Activated naive CD4-positive, alpha-beta T cell treated with anti-CD3 and anti-CD28 coated beads, Interleukin-2, amount 10 ng/mL, durations not matched to agents 7 days and 5 days (primary cell): ENCODE measurements at regions not wholly inside any gene's neighbourhood (a gene's known extent, or its start where the extent isn't known, plus 50 kb on each side); places are given as distances from the start of the nearest gene placed in this dataset.

ENCODE experiments used
- CTCF ChIA-PET: fragments of 350-600 bp; sonication (Branson Sonifier 250); formaldehyde crosslinking; loops from one replicate; lab custom pipeline; 2021; ENCODE audit warnings: antibody characterized with exemption; lab: Charles Lee
- DNase-seq: peaks from one replicate; pipeline ENCODE4 v3.0.0-alpha.2; 2020
- H3K27ac Mint-ChIP-seq: one replicate; pipeline ENCODE4 v1.8.0; 2021; ENCODE audit warnings: mild to moderate bottlenecking, moderate library complexity, mixed read lengths
- H3K27me3 Mint-ChIP-seq: one replicate; pipeline ENCODE4 v1.8.0; 2021; ENCODE audit warnings: mild to moderate bottlenecking, mixed read lengths
- H3K36me3 Mint-ChIP-seq: one replicate; pipeline ENCODE4 v1.8.0; 2021; ENCODE audit warnings: mixed read lengths
- H3K4me1 Mint-ChIP-seq: one replicate; pipeline ENCODE4 v1.8.0; 2021; ENCODE audit warnings: mixed read lengths
- H3K4me3 Mint-ChIP-seq: one replicate; pipeline ENCODE4 v1.8.0; 2021; ENCODE audit warnings: mild to moderate bottlenecking, moderate library complexity, mixed read lengths
- H3K9me3 Mint-ChIP-seq: one replicate; pipeline ENCODE4 v1.8.0; 2021; ENCODE audit warnings: mixed read lengths

- DNase-seq, result no peak
- H3K36me3 Mint-ChIP-seq, result no peaks in the 10 kb centered on the region
- H3K27ac Mint-ChIP-seq, result no peak overlapping the region
- peaks cover 7% of the 10 kb centered on the region for H3K9me3 Mint-ChIP-seq
- H3K4me1 Mint-ChIP-seq, result no peaks in the 10 kb centered on the region
- no peaks in the 10 kb centered on the region for H3K27me3 Mint-ChIP-seq
- CTCF ChIA-PET, result no interaction called here
- H3K4me3 Mint-ChIP-seq, result no peak overlapping the region
These were observed 55.4 kb upstream of the RNF180 start for GRCh38 chr5:64110222-64110621.

- H3K4me1 Mint-ChIP-seq, result no peaks in the 10 kb centered on the region
- no peak overlapping the region for H3K4me3 Mint-ChIP-seq
- H3K9me3 Mint-ChIP-seq, result peaks cover 9% of the 10 kb centered on the region
- H3K27ac Mint-ChIP-seq, result no peak overlapping the region
- CTCF ChIA-PET, result no interaction called here
- H3K36me3 Mint-ChIP-seq, result no peaks in the 10 kb centered on the region
- DNase-seq, result no peak
- H3K27me3 Mint-ChIP-seq, result no peaks in the 10 kb centered on the region
These were observed 57.0 kb upstream of the RNF180 start for GRCh38 chr5:64108674-64109073.

- no peak overlapping the region for H3K4me3 Mint-ChIP-seq
- H3K27ac Mint-ChIP-seq, result no peak overlapping the region
- no peaks in the 10 kb centered on the region for H3K4me1 Mint-ChIP-seq
- CTCF ChIA-PET, result no interaction called here
- H3K36me3 Mint-ChIP-seq, result no peaks in the 10 kb centered on the region
- DNase-seq, result no peak
- H3K27me3 Mint-ChIP-seq, result no peaks in the 10 kb centered on the region
- peaks cover 6% of the 10 kb centered on the region for H3K9me3 Mint-ChIP-seq
These were observed 65.4 kb upstream of the RNF180 start for GRCh38 chr5:64100203-64100602.

GRCh38 chr5:64096771-64097170 is 68.9 kb upstream of the RNF180 start:
- Mint-ChIP-seq H3K4me1 (no peaks in the 10 kb centered on the region), H3K9me3 (peaks cover 5% of the 10 kb centered on the region), H3K27ac (no peak overlapping the region), H3K4me3 (no peak overlapping the region), H3K27me3 (no peaks in the 10 kb centered on the region), H3K36me3 (no peaks in the 10 kb centered on the region)
- CTCF ChIA-PET, result no interaction called here
- DNase-seq, result no peak

- H3K4me1 Mint-ChIP-seq, result no peaks in the 10 kb centered on the region
- DNase-seq, result no peak
- H3K36me3 Mint-ChIP-seq, result no peaks in the 10 kb centered on the region
- H3K27me3 Mint-ChIP-seq, result no peaks in the 10 kb centered on the region
- CTCF ChIA-PET, result no interaction called here
- H3K9me3 Mint-ChIP-seq, result no peaks in the 10 kb centered on the region
- no peak overlapping the region for H3K27ac Mint-ChIP-seq
- H3K4me3 Mint-ChIP-seq, result no peak overlapping the region
These were observed 88.1 kb upstream of the RNF180 start for GRCh38 chr5:64077589-64077988.

GRCh38 chr5:64074533-64074932 is 91.1 kb upstream of the RNF180 start:
- Mint-ChIP-seq H3K4me3 (no peak overlapping the region), H3K9me3 (no peaks in the 10 kb centered on the region), H3K27ac (no peak overlapping the region), H3K4me1 (no peaks in the 10 kb centered on the region), H3K27me3 (no peaks in the 10 kb centered on the region), H3K36me3 (no peaks in the 10 kb centered on the region)
- CTCF ChIA-PET, result no interaction called here
- no peak for DNase-seq

- no peak overlapping the region for H3K4me3 Mint-ChIP-seq
- DNase-seq, result no peak
- CTCF ChIA-PET, result no interaction called here
- no peaks in the 10 kb centered on the region for H3K9me3 Mint-ChIP-seq
- no peaks in the 10 kb centered on the region for H3K36me3 Mint-ChIP-seq
- no peaks in the 10 kb centered on the region for H3K27me3 Mint-ChIP-seq
- H3K4me1 Mint-ChIP-seq, result no peaks in the 10 kb centered on the region
- H3K27ac Mint-ChIP-seq, result no peak overlapping the region
These were observed 96.2 kb upstream of the RNF180 start for GRCh38 chr5:64069486-64069885.

- Mint-ChIP-seq H3K36me3 (no peaks in the 10 kb centered on the region), H3K4me1 (no peaks in the 10 kb centered on the region), H3K9me3 (peaks cover 11% of the 10 kb centered on the region), H3K4me3 (no peak overlapping the region), H3K27me3 (no peaks in the 10 kb centered on the region), H3K27ac (no peak overlapping the region)
- DNase-seq, result no peak
- CTCF ChIA-PET, result interaction anchor here (0.6 kb wide), 1 partner anchor 511 kb away, joined by 3 read pairs; no protein-coding TSS in a partner anchor
These were observed 88.1 kb upstream of the HTR1A start for GRCh38 chr5:64050296-64050695.

- no peaks in the 10 kb centered on the region for H3K27me3 Mint-ChIP-seq
- H3K36me3 Mint-ChIP-seq, result no peaks in the 10 kb centered on the region
- no peak for DNase-seq
- H3K4me3 Mint-ChIP-seq, result no peak overlapping the region
- no peak overlapping the region for H3K27ac Mint-ChIP-seq
- CTCF ChIA-PET, result no interaction called here
- peaks cover 18% of the 10 kb centered on the region for H3K9me3 Mint-ChIP-seq
- H3K4me1 Mint-ChIP-seq, result no peaks in the 10 kb centered on the region
These were observed 78.2 kb upstream of the HTR1A start for GRCh38 chr5:64040490-64040889.

GRCh38 chr5:64026493-64026892 is 64.2 kb upstream of the HTR1A start:
- no peaks in the 10 kb centered on the region for H3K4me1 Mint-ChIP-seq
- no peak overlapping the region for H3K4me3 Mint-ChIP-seq
- no peaks in the 10 kb centered on the region for H3K36me3 Mint-ChIP-seq
- no peaks in the 10 kb centered on the region for H3K27me3 Mint-ChIP-seq
- no peaks in the 10 kb centered on the region for H3K9me3 Mint-ChIP-seq
- CTCF ChIA-PET, result no interaction called here
- DNase-seq, result no peak
- no peak overlapping the region for H3K27ac Mint-ChIP-seq

- Mint-ChIP-seq H3K9me3 (no peaks in the 10 kb centered on the region), H3K4me3 (no peak overlapping the region), H3K27me3 (no peaks in the 10 kb centered on the region), H3K27ac (no peak overlapping the region), H3K4me1 (no peaks in the 10 kb centered on the region), H3K36me3 (no peaks in the 10 kb centered on the region)
- CTCF ChIA-PET, result no interaction called here
- no peak for DNase-seq
These were observed 57.5 kb upstream of the HTR1A start for GRCh38 chr5:64019746-64020145.

GRCh38 chr5:64018966-64019365 is 56.7 kb upstream of the HTR1A start:
- CTCF ChIA-PET, result no interaction called here
- no peak overlapping the region for H3K4me3 Mint-ChIP-seq
- no peak for DNase-seq
- H3K9me3 Mint-ChIP-seq, result no peaks in the 10 kb centered on the region
- H3K36me3 Mint-ChIP-seq, result no peaks in the 10 kb centered on the region
- no peaks in the 10 kb centered on the region for H3K4me1 Mint-ChIP-seq
- no peak overlapping the region for H3K27ac Mint-ChIP-seq
- no peaks in the 10 kb centered on the region for H3K27me3 Mint-ChIP-seq

GRCh38 chr5:64015824-64016223 is 53.6 kb upstream of the HTR1A start:
- Mint-ChIP-seq H3K27me3 (no peaks in the 10 kb centered on the region), H3K4me1 (no peaks in the 10 kb centered on the region), H3K36me3 (no peaks in the 10 kb centered on the region), H3K4me3 (no peak overlapping the region), H3K27ac (no peak overlapping the region), H3K9me3 (peaks cover under 1% of the 10 kb centered on the region)
- CTCF ChIA-PET, result no interaction called here
- DNase-seq, result no peak
